GM12873 (cell line): ENCODE measurements at regions not wholly inside any gene's neighbourhood (a gene's known extent, or its start where the extent isn't known, plus 50 kb on each side); places are given as distances from the start of the nearest gene placed in this dataset.

Experiments used
- CTCF ChIP-seq: IDR thresholded peaks from 2 replicates; pipeline ENCODE4 v1.5.1; 2012; ENCODE audit warnings: low read depth, mild to moderate bottlenecking, moderate library complexity, low read length, control low read depth; ENCODE audit not compliant: insufficient read depth; ENCODE audit errors: missing control alignments

GRCh38 chr3:28936154-28936553, 344.7 kb upstream of the RBMS3 start:
- no peak for TF ChIP-seq CTCF

- no peak for TF ChIP-seq CTCF
These were observed 340.3 kb upstream of the RBMS3 start for GRCh38 chr3:28940530-28940929.

- TF ChIP-seq CTCF, result no peak
These were observed 339.9 kb upstream of the RBMS3 start for GRCh38 chr3:28940994-28941393.

- no peak for TF ChIP-seq CTCF
These were observed 333.8 kb upstream of the RBMS3 start for GRCh38 chr3:28947061-28947460.

GRCh38 chr3:28947751-28948150, 333.1 kb upstream of the RBMS3 start:
- no peak for TF ChIP-seq CTCF

- no peak for TF ChIP-seq CTCF
These were observed 332.2 kb upstream of the RBMS3 start for GRCh38 chr3:28948685-28949084.

GRCh38 chr3:28949580-28949979, 331.3 kb upstream of the RBMS3 start:
- no peak for TF ChIP-seq CTCF
